ENCODE measurements at regions not wholly inside any gene's neighbourhood (a gene's known extent, or its start where the extent isn't known, plus 50 kb on each side); places are given as distances from the start of the nearest gene placed in this dataset.

GRCh38 chr10:123327450-123327849 lies 173.2 kb downstream of the BUB3 start:
- H3K4ac ChIP-seq (ENCODE audit: low read depth, low read length): no peak overlapping the region
- no peak overlapping the region for H3K4me3 Mint-ChIP-seq
- no peak overlapping the region for H2BK5ac ChIP-seq (ENCODE audit: insufficient read length, low read length)
- H3K56ac ChIP-seq (ENCODE audit: insufficient read length, low read depth, low read length): no peak overlapping the region
- no peak overlapping the region for H2BK20ac ChIP-seq (ENCODE audit: low read depth, low read length, poor library complexity, severe bottlenecking)
- TF ChIP-seq CTCF (conservative IDR thresholded peaks at IDR 0.05): no peak
- H3K14ac ChIP-seq (ENCODE audit: insufficient read depth, low read length): no peak overlapping the region
- no peak overlapping the region for H2BK15ac ChIP-seq (ENCODE audit: low read depth, low read length)
- no peak overlapping the region for H4K91ac ChIP-seq (ENCODE audit: insufficient read length, low read depth, low read length)
- H3K4me1 ChIP-seq (ENCODE audit: insufficient read depth, low read length): no peaks in the 10 kb centered on the region
- H3K27ac ChIP-seq (ENCODE audit: insufficient read length, low read depth, low read length): no peak overlapping the region
- no peak overlapping the region for H2AK5ac ChIP-seq (ENCODE audit: insufficient read length, low read length)
- H2BK12ac ChIP-seq (ENCODE audit: insufficient read length, low read depth, low read length): no peak overlapping the region
- peaks cover 4 to 5% of the 10 kb centered on the region in 2 experiments; a peak in 2 of 4 replicates for H3K4me1 Mint-ChIP-seq
- H3K79me2 ChIP-seq (ENCODE audit: insufficient read depth, low read length): no peaks in the 10 kb centered on the region
- peaks cover 4 to 7% (median 4%) of the 10 kb centered on the region in 3 experiments; a peak in 5 of 7 replicates for H3K36me3 Mint-ChIP-seq (ENCODE audit: insufficient read depth in 1 of 3, low read depth in 3 of 3)
- no peaks in the 10 kb centered on the region for H3K27me3 ChIP-seq (ENCODE audit: insufficient read depth, low read length)
- no peaks in the 10 kb centered on the region for H3K9me3 ChIP-seq (ENCODE audit: control insufficient read depth, low read depth, low read length)
- H3K23me2 ChIP-seq (ENCODE audit: insufficient read length, low read depth, low read length, poor library complexity, severe bottlenecking): no peaks in the 10 kb centered on the region
- H3K79me1 ChIP-seq (ENCODE audit: insufficient read depth, low read depth, low read length, poor library complexity, severe bottlenecking): no peaks in the 10 kb centered on the region
- no peak overlapping the region for H3K18ac ChIP-seq (ENCODE audit: insufficient read length, low read depth, low read length)
- H4K5ac ChIP-seq (ENCODE audit: insufficient read length, low read depth, low read length): no peak overlapping the region
- no peak overlapping the region for H3T11ph ChIP-seq (ENCODE audit: low read length)
- no peak overlapping the region for H2BK120ac ChIP-seq (ENCODE audit: low read depth, low read length, poor library complexity, severe bottlenecking)
- H4K20me1 ChIP-seq (ENCODE audit: control insufficient read depth, insufficient read depth, insufficient read length): no peaks in the 10 kb centered on the region
- H3K27ac Mint-ChIP-seq: no peak overlapping the region
- H3K27me3 Mint-ChIP-seq (ENCODE audit: low read depth): no peaks in the 10 kb centered on the region; the same call in none of the 2 replicates
- H4K8ac ChIP-seq (replicated peaks; ENCODE audit: insufficient read length, low read depth, low read length): no peak overlapping the region
- no peak overlapping the region for H3K4me2 ChIP-seq (ENCODE audit: insufficient read depth, insufficient read length, low read length)
- H3K9ac ChIP-seq (ENCODE audit: extremely low read depth, insufficient read length, low read length): no peak overlapping the region
- DNase-seq: no peak
- WGBS (ENCODE audit: extremely low coverage, insufficient read length, low lambda C conversion rate): no CpG with 5 or more reads among the region's 1 CpG
- H2AFZ ChIP-seq (ENCODE audit: low read length): no peak overlapping the region
- peaks cover 0 to 5% of the 10 kb centered on the region in 2 experiments; a peak in 4 of 5 replicates for H3K9me3 Mint-ChIP-seq
- H3K23ac ChIP-seq (ENCODE audit: insufficient read length, low read depth, low read length): no peak overlapping the region

All from H9 (cell line).